ENCODE measurements at regions not wholly inside any gene's neighbourhood (a gene's known extent, or its start where the extent isn't known, plus 50 kb on each side); places are given as distances from the start of the nearest gene placed in this dataset.
"Not testable (repeated sequence)": the region's sequence is repeated elsewhere in the genome, so short reads cannot be mapped to it uniquely, and the experiment has no call there.

DNA sequence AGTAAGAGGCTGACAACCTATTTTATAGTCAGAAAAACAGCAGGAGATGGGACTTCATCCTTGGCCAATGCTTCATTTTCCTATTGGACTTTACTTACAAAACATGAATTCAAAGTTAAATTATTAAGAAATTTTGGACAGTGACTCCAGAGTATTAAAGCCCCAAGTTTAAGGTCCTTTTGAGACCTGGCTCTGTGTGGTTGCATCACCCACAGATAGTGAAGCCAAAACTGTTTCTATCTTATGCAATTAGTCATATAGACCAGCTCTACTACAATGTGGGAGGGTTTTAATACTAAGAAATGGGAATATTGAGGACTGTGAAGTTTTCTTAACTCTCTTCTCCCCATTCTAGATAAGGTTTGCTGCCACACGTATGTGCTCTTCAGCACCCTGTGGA, 196.7 kb upstream of the AR start:
- H3K4me3 ChIP-seq (ENCODE audit: low read length): no peak overlapping the region
- no peaks in the 10 kb centered on the region for H3K9me3 ChIP-seq (replicated peaks; ENCODE audit: low read length)
- no peaks in the 10 kb centered on the region for H3K36me3 ChIP-seq (ENCODE audit: insufficient read depth, low read length)
- no peaks in the 10 kb centered on the region for H3K4me1 ChIP-seq (ENCODE audit: control insufficient read depth, insufficient read depth, low read length)
- H3K4me2 ChIP-seq (ENCODE audit: low read length): no peak overlapping the region
- no peak overlapping the region for H3K9ac ChIP-seq (ENCODE audit: low read depth, low read length)
- H3K27me3 ChIP-seq (ENCODE audit: control insufficient read depth, insufficient read depth, low read length): no peaks in the 10 kb centered on the region

GRCh38 chrX:67351411-67351810, 192.4 kb upstream of the AR start:
- Histone ChIP-seq H3K4me1 (ENCODE audit: control insufficient read depth, insufficient read depth, low read length) (peaks cover 9% of the 10 kb centered on the region), H3K4me3 (ENCODE audit: low read length) (no peak overlapping the region), H3K9me3 (replicated peaks; ENCODE audit: low read length) (no peaks in the 10 kb centered on the region), H3K4me2 (ENCODE audit: low read length) (no peak overlapping the region), H3K36me3 (ENCODE audit: insufficient read depth, low read length) (no peaks in the 10 kb centered on the region), H3K9ac (ENCODE audit: low read depth, low read length) (no peak overlapping the region), H3K27me3 (ENCODE audit: control insufficient read depth, insufficient read depth, low read length) (no peaks in the 10 kb centered on the region)

DNA sequence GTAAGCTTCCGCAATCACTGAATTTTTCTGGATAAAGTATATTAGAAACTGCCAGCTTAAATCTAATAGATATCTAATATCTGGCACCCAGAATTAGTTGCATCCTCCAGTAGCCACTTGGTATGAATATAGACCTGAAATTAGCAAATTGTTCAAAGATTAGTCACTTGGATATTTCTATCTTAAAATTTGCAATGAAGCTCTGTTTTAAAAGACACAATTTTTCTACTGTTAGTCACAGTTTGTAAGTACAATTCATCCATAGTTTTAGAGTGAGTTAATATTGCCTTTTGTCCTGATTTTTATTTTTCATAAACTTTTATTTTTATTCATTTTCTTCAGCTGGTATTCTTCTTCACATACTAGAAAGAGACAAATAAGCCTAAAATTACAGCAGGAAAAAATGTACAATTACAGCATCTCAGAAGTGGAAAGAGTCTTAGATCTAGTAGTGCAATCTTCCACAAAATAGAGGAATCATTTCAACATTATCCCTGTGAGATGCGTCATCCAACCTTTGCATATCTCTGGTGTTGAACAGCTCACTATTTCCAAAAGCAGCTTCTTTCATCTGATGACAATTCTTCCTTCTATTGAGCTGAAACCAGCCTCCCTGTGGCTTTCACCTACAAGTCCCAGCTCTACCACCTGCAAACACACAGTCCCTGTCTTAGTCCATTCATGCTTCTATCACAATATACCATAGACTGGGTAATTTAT, 190.0 kb upstream of the AR start:
- Histone ChIP-seq H3K4me1 (ENCODE audit: control insufficient read depth, insufficient read depth, low read length) (peaks cover 9% of the 10 kb centered on the region), H3K9ac (ENCODE audit: low read depth, low read length) (no peak overlapping the region), H3K27me3 (ENCODE audit: control insufficient read depth, insufficient read depth, low read length) (no peaks in the 10 kb centered on the region), H3K4me2 (ENCODE audit: low read length) (peak overlapping the region; percentile 21), H3K4me3 (ENCODE audit: low read length) (no peak overlapping the region), H3K36me3 (ENCODE audit: insufficient read depth, low read length) (no peaks in the 10 kb centered on the region), H3K9me3 (replicated peaks; ENCODE audit: low read length) (no peaks in the 10 kb centered on the region)

GRCh38 chrX:67361267-67361666, 182.6 kb upstream of the AR start:
- H3K4me3 ChIP-seq (ENCODE audit: low read length); H3K9me3 ChIP-seq (replicated peaks; ENCODE audit: low read length); H3K4me1 ChIP-seq (ENCODE audit: control insufficient read depth, insufficient read depth, low read length); H3K36me3 ChIP-seq (ENCODE audit: insufficient read depth, low read length); H3K4me2 ChIP-seq (ENCODE audit: low read length); H3K27me3 ChIP-seq (ENCODE audit: control insufficient read depth, insufficient read depth, low read length); H3K9ac ChIP-seq (ENCODE audit: low read depth, low read length): not testable (repeated sequence)

GRCh38 chrX:67384403-67384802, 159.4 kb upstream of the AR start:
- Histone ChIP-seq H3K36me3 (ENCODE audit: insufficient read depth, low read length) (no peaks in the 10 kb centered on the region), H3K4me1 (ENCODE audit: control insufficient read depth, insufficient read depth, low read length) (no peaks in the 10 kb centered on the region), H3K4me2 (ENCODE audit: low read length) (no peak overlapping the region), H3K27me3 (ENCODE audit: control insufficient read depth, insufficient read depth, low read length) (no peaks in the 10 kb centered on the region), H3K4me3 (ENCODE audit: low read length) (no peak overlapping the region), H3K9ac (ENCODE audit: low read depth, low read length) (no peak overlapping the region), H3K9me3 (replicated peaks; ENCODE audit: low read length) (no peaks in the 10 kb centered on the region)

DNA sequence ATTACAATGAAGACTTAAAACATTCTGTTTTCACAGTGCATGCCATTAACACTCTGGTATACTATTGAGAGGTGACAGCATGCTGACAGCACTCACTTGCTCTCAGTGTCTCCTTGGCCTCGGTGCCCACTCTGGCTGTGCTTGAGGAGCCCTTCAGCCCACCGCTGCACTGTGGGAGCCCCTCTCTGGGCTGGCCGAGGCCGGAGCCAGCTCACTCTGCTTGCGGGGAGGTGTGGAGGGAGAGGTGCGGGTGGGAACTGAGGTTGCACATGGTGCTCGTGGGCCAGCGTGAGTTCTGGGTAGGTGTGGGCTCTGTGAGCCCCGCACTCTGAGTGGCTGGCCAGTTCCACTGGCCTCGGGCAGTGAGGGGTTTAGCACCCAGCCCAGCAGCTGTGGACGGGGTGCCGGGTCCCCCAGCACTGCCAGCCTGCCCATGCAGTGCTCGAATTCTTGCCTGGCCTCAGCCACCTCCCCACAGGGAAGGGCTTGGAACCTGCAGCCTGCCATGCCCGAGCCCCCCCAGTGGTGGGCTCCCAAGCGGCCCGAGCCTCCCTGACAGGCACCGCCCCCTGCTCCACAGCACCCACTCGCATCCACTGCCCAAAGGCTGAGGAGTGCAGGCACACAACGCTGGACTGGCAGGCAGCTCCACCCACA, 135.3 kb upstream of the AR start:
- Histone ChIP-seq H3K4me1 (ENCODE audit: control insufficient read depth, insufficient read depth, low read length) (no peaks in the 10 kb centered on the region), H3K36me3 (ENCODE audit: insufficient read depth, low read length) (no peaks in the 10 kb centered on the region), H3K4me2 (ENCODE audit: low read length) (no peak overlapping the region), H3K4me3 (ENCODE audit: low read length) (no peak overlapping the region), H3K9ac (ENCODE audit: low read depth, low read length) (no peak overlapping the region), H3K27me3 (ENCODE audit: control insufficient read depth, insufficient read depth, low read length) (no peaks in the 10 kb centered on the region), H3K9me3 (replicated peaks; ENCODE audit: low read length) (no peaks in the 10 kb centered on the region)

DNA sequence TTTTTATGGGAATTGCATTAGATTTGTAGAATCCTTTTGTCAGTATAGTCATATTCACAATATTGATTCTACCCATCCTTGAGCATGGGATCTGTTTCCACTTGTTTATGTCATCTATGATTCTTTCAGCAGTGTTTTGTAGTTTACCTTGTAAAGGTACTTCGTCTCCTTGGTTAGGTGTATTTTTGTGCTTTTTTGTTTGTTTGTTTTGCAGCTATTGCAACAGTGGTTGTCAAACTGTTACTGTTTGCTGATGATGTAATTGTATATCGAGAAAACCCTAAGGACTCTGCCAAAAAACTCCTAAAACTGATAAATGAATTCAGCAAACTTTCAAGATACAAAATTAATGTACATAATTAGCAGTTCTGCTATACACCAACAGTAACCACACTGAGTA, 127.9 kb upstream of the AR start:
- H3K4me1 ChIP-seq (ENCODE audit: control insufficient read depth, insufficient read depth, low read length): no peaks in the 10 kb centered on the region
- H3K4me3 ChIP-seq (ENCODE audit: low read length): no peak overlapping the region
- H3K27me3 ChIP-seq (ENCODE audit: control insufficient read depth, insufficient read depth, low read length): no peaks in the 10 kb centered on the region
- no peaks in the 10 kb centered on the region for H3K9me3 ChIP-seq (replicated peaks; ENCODE audit: low read length)
- H3K36me3 ChIP-seq (ENCODE audit: insufficient read depth, low read length): no peaks in the 10 kb centered on the region
- H3K4me2 ChIP-seq (ENCODE audit: low read length): no peak overlapping the region
- H3K9ac ChIP-seq (ENCODE audit: low read depth, low read length): no peak overlapping the region

DNA sequence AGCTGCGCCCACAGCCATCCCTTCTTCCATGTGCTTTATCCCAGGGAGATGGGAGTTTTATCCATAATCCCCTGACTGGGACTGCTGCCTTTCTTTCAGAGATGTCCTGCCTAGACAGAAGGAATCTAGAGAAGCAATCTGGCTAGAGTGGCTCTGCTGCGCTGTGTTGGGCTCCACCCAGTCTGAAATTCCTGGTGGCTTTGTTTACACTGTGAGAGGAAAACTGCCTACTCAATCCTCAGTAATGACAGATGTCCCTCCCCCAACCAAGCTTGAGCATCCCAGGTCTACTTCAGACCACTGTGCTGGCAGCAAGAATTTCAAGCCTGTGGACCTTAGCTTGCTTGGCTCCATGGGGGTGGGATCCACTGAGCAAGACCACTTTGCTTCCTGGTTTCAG, 116.9 kb upstream of the AR start:
- Histone ChIP-seq H3K9ac (ENCODE audit: low read depth, low read length) (no peak overlapping the region), H3K4me3 (ENCODE audit: low read length) (no peak overlapping the region), H3K27me3 (ENCODE audit: control insufficient read depth, insufficient read depth, low read length) (no peaks in the 10 kb centered on the region), H3K4me1 (ENCODE audit: control insufficient read depth, insufficient read depth, low read length) (no peaks in the 10 kb centered on the region), H3K9me3 (replicated peaks; ENCODE audit: low read length) (no peaks in the 10 kb centered on the region), H3K36me3 (ENCODE audit: insufficient read depth, low read length) (no peaks in the 10 kb centered on the region), H3K4me2 (ENCODE audit: low read length) (no peak overlapping the region)

GRCh38 chrX:67435536-67435935, 108.3 kb upstream of the AR start:
- no peak overlapping the region for H3K4me3 ChIP-seq (ENCODE audit: low read length)
- no peaks in the 10 kb centered on the region for H3K9me3 ChIP-seq (replicated peaks; ENCODE audit: low read length)
- H3K36me3 ChIP-seq (ENCODE audit: insufficient read depth, low read length): no peaks in the 10 kb centered on the region
- H3K9ac ChIP-seq (ENCODE audit: low read depth, low read length): no peak overlapping the region
- no peaks in the 10 kb centered on the region for H3K27me3 ChIP-seq (ENCODE audit: control insufficient read depth, insufficient read depth, low read length)
- no peaks in the 10 kb centered on the region for H3K4me1 ChIP-seq (ENCODE audit: control insufficient read depth, insufficient read depth, low read length)
- no peak overlapping the region for H3K4me2 ChIP-seq (ENCODE audit: low read length)

DNA sequence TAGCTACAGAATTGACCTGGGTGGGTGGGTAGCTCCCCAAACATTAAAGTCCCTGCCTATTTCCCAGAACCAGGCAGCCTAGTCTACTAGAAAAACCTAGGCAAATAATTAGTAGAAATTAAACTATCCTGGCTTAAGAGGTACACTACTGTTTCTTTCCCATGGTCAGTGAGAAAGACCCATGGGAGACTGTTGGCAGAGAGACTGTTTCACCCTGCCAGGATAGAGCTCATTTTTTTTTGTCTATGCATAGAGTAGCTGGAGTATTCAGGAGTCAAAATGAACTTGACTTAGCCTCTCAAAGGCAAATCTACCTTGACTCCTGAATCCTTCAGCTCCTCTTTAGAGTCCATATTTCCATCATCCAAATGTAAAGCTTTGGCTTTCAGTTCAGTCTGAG, 107.0 kb upstream of the AR start:
- Histone ChIP-seq H3K9ac (ENCODE audit: low read depth, low read length) (no peak overlapping the region), H3K27me3 (ENCODE audit: control insufficient read depth, insufficient read depth, low read length) (no peaks in the 10 kb centered on the region), H3K36me3 (ENCODE audit: insufficient read depth, low read length) (no peaks in the 10 kb centered on the region), H3K4me3 (ENCODE audit: low read length) (no peak overlapping the region), H3K4me1 (ENCODE audit: control insufficient read depth, insufficient read depth, low read length) (no peaks in the 10 kb centered on the region), H3K4me2 (ENCODE audit: low read length) (no peak overlapping the region), H3K9me3 (replicated peaks; ENCODE audit: low read length) (no peaks in the 10 kb centered on the region)

GRCh38 chrX:67437821-67438220, 106.0 kb upstream of the AR start:
- H3K27me3 ChIP-seq (ENCODE audit: control insufficient read depth, insufficient read depth, low read length): no peaks in the 10 kb centered on the region
- H3K4me3 ChIP-seq (ENCODE audit: low read length): no peak overlapping the region
- H3K4me2 ChIP-seq (ENCODE audit: low read length): no peak overlapping the region
- H3K9ac ChIP-seq (ENCODE audit: low read depth, low read length): no peak overlapping the region
- H3K9me3 ChIP-seq (replicated peaks; ENCODE audit: low read length): no peaks in the 10 kb centered on the region
- no peaks in the 10 kb centered on the region for H3K36me3 ChIP-seq (ENCODE audit: insufficient read depth, low read length)
- no peaks in the 10 kb centered on the region for H3K4me1 ChIP-seq (ENCODE audit: control insufficient read depth, insufficient read depth, low read length)

GRCh38 chrX:67475259-67475658, 68.6 kb upstream of the AR start:
- H3K4me2 ChIP-seq (ENCODE audit: low read length); H3K4me3 ChIP-seq (ENCODE audit: low read length): not testable (repeated sequence)

More at GRCh38 chrX:67475259-67475658, 68.6 kb upstream of the AR start:
- not testable (repeated sequence) for H3K9me3 ChIP-seq (replicated peaks; ENCODE audit: low read length); H3K27me3 ChIP-seq (ENCODE audit: control insufficient read depth, insufficient read depth, low read length); H3K36me3 ChIP-seq (ENCODE audit: insufficient read depth, low read length); H3K4me1 ChIP-seq (ENCODE audit: control insufficient read depth, insufficient read depth, low read length); H3K9ac ChIP-seq (ENCODE audit: low read depth, low read length)
